ENCODE measurements at regions not wholly inside any gene's neighbourhood (a gene's known extent, or its start where the extent isn't known, plus 50 kb on each side); places are given as distances from the start of the nearest gene placed in this dataset.

DNA sequence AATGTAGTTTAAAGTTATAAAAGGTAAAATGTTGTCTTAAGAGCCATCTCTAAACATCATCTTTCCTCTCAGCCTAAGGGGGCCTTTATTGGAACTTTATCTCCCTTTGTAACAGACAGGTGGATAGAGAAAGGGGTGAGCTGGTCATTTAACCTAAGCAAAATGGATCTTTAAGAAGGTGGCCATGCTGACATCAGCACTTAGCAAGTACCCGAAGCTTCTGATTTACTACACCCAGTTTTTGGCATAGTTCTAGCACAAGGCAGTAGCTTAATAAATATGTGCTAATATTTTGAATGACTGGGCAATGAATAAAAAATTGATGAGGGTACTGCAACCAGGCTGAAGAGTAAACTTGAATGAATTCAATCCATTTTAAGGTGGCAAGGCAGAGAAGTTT is 172.7 kb downstream of the GABRG1 start:
- in situ Hi-C loops (cut with MboI; ENCODE audit: low sequenced_read_pairs) (loop anchor here (25.0 kb wide), 1 partner anchor 111 kb away; no protein-coding TSS in a partner anchor), dilution Hi-C loops (cut with HindIII; ENCODE audit: low sequenced_read_pairs, unreplicated experiment) (no loop called here), intact Hi-C loops (cut with micrococcal nuclease) (no loop called here)
- Histone ChIP-seq H3K18ac (ENCODE audit: low read depth, low read length) (no peak overlapping the region), H3K14ac (replicated peaks; ENCODE audit: low read depth, low read length) (no peak overlapping the region), H2BK5ac (ENCODE audit: low read depth, low read length, poor library complexity, severe bottlenecking) (no peak overlapping the region), H3K79me1 (ENCODE audit: low read depth in 1 of 2, low read length in 2 of 2) (no peaks in the 10 kb centered on the region), H3K4me3 (ENCODE audit: insufficient read depth, low read depth, low read length) (no peak overlapping the region), H2BK15ac (ENCODE audit: low read depth, low read length) (no peak overlapping the region), H3K9ac (ENCODE audit: low read depth, low read length) (no peak overlapping the region), H2AFZ (replicated peaks; ENCODE audit: low read length, poor library complexity) (no peak overlapping the region), H4K5ac (ENCODE audit: low read depth, low read length) (no peak overlapping the region), H2AK9ac (replicated peaks; ENCODE audit: low read depth, low read length, poor library complexity) (no peak overlapping the region), H2BK20ac (ENCODE audit: low read depth, low read length) (no peak overlapping the region), H4K91ac (ENCODE audit: insufficient read depth, low read depth, low read length) (no peak overlapping the region), H4K8ac (ENCODE audit: low read depth in 2 of 2, low read length in 2 of 2) (no peak overlapping the region), H3K23ac (ENCODE audit: low read depth, low read length) (no peak overlapping the region), H2BK120ac (ENCODE audit: low read depth, low read length) (no peak overlapping the region), H2AK5ac (ENCODE audit: low read depth, low read length) (no peak overlapping the region), H3K56ac (ENCODE audit: extremely low read depth, insufficient read depth, low read length) (no peak overlapping the region), H3K9me3 (ENCODE audit: control insufficient read depth, insufficient read depth, low read length) (peaks cover under 1% of the 10 kb centered on the region; the same call in 1 of the 2 replicates), H3K27ac (ENCODE audit: insufficient read depth, low read length) (no peak overlapping the region), H3K27me3 (ENCODE audit: control insufficient read depth, insufficient read depth, low read length) (no peaks in the 10 kb centered on the region), H3K9me1 (ENCODE audit: insufficient read depth, low read length) (no peaks in the 10 kb centered on the region), H3K36me3 (ENCODE audit: control insufficient read depth, insufficient read depth, low read length) (no peaks in the 10 kb centered on the region), H3K4me1 (ENCODE audit: control insufficient read depth, insufficient read depth, low read length) (no peaks in the 10 kb centered on the region), H4K20me1 (ENCODE audit: insufficient read depth, low read length) (no peaks in the 10 kb centered on the region), H3K4me2 (ENCODE audit: low read depth, low read length) (no peak overlapping the region), H3K4ac (ENCODE audit: low read depth, low read length) (no peak overlapping the region)
- no peak for ATAC-seq (ENCODE audit: low read depth)
- CTCF ChIA-PET, result no interaction called here
- POLR2A ChIA-PET (ENCODE audit: unreplicated experiment), result no interaction called here
- DNase-seq, result no peak
- no CpG with 5 or more reads among the region's 1 CpG for WGBS, 2 experiments (ENCODE audit: extremely low coverage in 2 of 2, insufficient read length in 1 of 2)
- BruUV-seq (replicated peaks), result no TSS peak
- TF ChIP-seq MAFK (IDR thresholded peaks at IDR 0.05; ENCODE audit: low read depth, low read length) (peak; percentile 57), NFE2L2 (IDR thresholded peaks at IDR 0.05; ENCODE audit: low read depth, low read length) (no peak)

Measured in IMR-90 (cell line).